Large intestine (tissue), 3 donors: ENCODE measurements at regions not wholly inside any gene's neighbourhood (a gene's known extent, or its start where the extent isn't known, plus 50 kb on each side); places are given as distances from the start of the nearest gene placed in this dataset.

Experiments used
- DNase-seq, 2 donors: peaks; one replicate each; pipeline versions ENCODE4 v3.0.0 to v3.0.0-alpha.2; 2013
- H3K27ac ChIP-seq: one replicate; pipeline ENCODE4 v1.5.1; 2013; ENCODE audit warnings: low read length
- H3K27me3 ChIP-seq: 2 replicates; pipeline ENCODE4 v1.6.1; 2013; ENCODE audit warnings: low read length; ENCODE audit not compliant: control insufficient read depth, insufficient read depth
- H3K36me3 ChIP-seq: 2 replicates; pipeline ENCODE4 v1.6.1; 2013; ENCODE audit warnings: low read length; ENCODE audit not compliant: control insufficient read depth, insufficient read depth
- H3K4me1 ChIP-seq: one replicate; pipeline ENCODE4 v1.6.1; 2013; ENCODE audit warnings: low read length; ENCODE audit not compliant: control insufficient read depth, insufficient read depth
- H3K4me3 ChIP-seq: one replicate; pipeline ENCODE4 v1.5.1; 2013; ENCODE audit warnings: low read length
- H3K9me3 ChIP-seq: one replicate; pipeline ENCODE4 v1.6.1; 2013; ENCODE audit warnings: mild to moderate bottlenecking, low read depth, low read length, moderate library complexity; ENCODE audit not compliant: control insufficient read depth
- WGBS: methylation state at CpG from one replicate; pipeline ENCODE4 v1.1.5; 2013; ENCODE audit warnings: low lambda C conversion rate; ENCODE audit not compliant: insufficient coverage; 5-methylcytosine and 5-hydroxymethylcytosine counted together

DNA sequence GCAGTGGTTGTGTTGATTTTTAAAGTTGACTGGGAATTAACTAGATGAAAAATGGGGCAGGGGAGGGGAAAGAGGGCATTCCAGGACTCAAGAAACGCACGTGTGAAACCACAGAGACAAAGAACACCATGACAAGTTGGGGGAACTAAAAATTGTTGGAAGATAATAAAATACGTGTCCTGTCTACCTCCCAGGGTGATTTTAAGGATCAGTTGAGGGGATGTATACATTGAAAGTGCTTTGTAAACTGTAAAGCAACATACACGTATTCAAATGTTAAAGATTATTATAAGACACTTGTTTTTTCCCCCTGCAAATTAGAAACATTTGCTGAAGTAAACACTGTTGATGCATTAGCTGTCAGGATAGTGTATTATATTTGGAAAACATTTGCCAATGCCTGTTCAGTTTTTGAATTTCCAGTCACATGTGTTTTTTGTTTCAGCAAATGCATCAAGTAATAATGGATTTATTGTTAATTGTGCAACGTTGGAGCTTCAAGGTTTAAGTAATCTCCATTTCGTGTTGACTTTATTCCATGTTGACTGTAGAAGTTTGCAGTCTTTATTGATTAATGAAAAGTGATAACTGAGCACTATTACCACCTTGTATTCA lies 412.7 kb downstream of the ACTL7B start:
- Histone ChIP-seq H3K36me3 (no peaks in the 10 kb centered on the region), H3K27ac (no peak overlapping the region), H3K4me1 (no peaks in the 10 kb centered on the region), H3K4me3 (no peak overlapping the region), H3K9me3 (no peaks in the 10 kb centered on the region), H3K27me3 (no peaks in the 10 kb centered on the region)
- 48% methylated on average over 5 of the region's 6 CpGs for WGBS
- DNase-seq, result no peak

DNA sequence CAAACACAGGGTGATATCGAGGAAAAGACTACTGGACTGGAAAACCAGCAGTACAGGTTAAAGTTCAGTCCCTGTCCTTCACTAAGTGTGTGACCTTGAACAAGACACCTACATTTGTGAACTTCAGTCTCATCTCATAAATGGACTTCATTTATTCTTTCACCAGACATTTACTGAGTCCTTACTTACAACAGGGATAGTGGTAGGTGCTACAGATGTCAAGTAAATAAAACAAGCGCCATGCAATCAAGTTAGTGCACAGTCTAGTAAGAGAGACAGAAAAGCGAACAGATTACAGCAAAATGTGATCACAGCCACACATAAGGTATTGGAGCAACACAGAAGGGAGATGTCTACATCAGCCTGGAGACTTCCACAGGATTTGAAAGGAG lies 413.2 kb downstream of the ACTL7B start:
- Histone ChIP-seq H3K9me3 (no peaks in the 10 kb centered on the region), H3K4me3 (no peak overlapping the region), H3K27me3 (no peaks in the 10 kb centered on the region), H3K36me3 (no peaks in the 10 kb centered on the region), H3K27ac (no peak overlapping the region), H3K4me1 (no peaks in the 10 kb centered on the region)
- 100% methylated on average over 2 of the region's 3 CpGs for WGBS
- DNase-seq, result no peak

GRCh38 chr9:108441726-108442125 lies 414.1 kb downstream of the ACTL7B start:
- Histone ChIP-seq H3K27ac (no peak overlapping the region), H3K9me3 (no peaks in the 10 kb centered on the region), H3K4me3 (no peak overlapping the region), H3K4me1 (no peaks in the 10 kb centered on the region), H3K36me3 (no peaks in the 10 kb centered on the region), H3K27me3 (no peaks in the 10 kb centered on the region)
- DNase-seq, result no peak

DNA sequence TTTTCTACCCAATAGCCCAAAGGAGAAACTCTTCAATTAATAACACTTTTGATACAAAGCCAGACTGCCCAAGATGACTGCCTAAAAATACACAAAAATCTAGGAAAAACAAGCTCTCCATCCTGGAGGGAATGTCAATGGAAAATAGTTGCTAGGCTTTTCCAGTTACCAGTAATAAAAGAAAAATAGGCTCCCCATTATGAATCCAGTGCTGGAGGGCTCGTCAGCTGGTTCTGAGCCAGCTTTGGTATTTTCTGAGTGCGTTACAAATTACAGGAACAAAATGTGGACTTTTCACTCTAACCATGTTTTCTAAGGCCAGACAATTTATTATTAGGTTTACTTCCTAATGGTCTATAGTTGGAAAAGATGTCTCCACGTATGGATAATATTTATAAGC lies 414.5 kb downstream of the ACTL7B start:
- Histone ChIP-seq H3K9me3 (no peaks in the 10 kb centered on the region), H3K36me3 (no peaks in the 10 kb centered on the region), H3K27ac (no peak overlapping the region), H3K4me1 (no peaks in the 10 kb centered on the region), H3K4me3 (no peak overlapping the region), H3K27me3 (no peaks in the 10 kb centered on the region)
- DNase-seq, result no peak
- WGBS, result 86% methylated on average over 1 of the region's 3 CpGs

DNA sequence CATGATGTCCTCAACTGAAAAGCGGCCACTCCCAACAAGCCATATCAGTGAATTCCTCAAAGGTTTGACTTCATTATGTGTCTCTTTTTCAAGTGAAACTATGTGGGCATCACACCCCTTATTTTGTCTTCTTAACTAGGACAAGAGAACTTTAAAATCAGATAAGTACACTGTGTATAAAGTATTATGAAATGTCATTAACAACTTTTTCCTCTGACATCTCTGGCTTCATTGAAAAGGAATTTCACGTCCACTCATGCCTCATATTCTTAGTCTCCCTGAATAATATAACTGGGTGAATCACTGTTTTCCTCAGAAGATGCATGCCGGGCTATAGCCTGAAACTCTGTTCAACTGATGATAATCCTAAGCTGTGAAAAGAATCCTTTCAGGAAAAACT lies 415.8 kb downstream of the ACTL7B start:
- Histone ChIP-seq H3K36me3 (no peaks in the 10 kb centered on the region), H3K9me3 (no peaks in the 10 kb centered on the region), H3K4me3 (no peak overlapping the region), H3K27ac (no peak overlapping the region), H3K27me3 (no peaks in the 10 kb centered on the region), H3K4me1 (no peaks in the 10 kb centered on the region)
- no peak for DNase-seq
- 100% methylated on average over 1 of the region's 3 CpGs for WGBS

GRCh38 chr9:108437656-108438055 lies 418.1 kb downstream of the ACTL7B start:
- H3K27me3 ChIP-seq, result no peaks in the 10 kb centered on the region
- H3K9me3 ChIP-seq, result no peaks in the 10 kb centered on the region
- no peaks in the 10 kb centered on the region for H3K36me3 ChIP-seq
- no peaks in the 10 kb centered on the region for H3K4me1 ChIP-seq
- no peak overlapping the region for H3K4me3 ChIP-seq
- no peak overlapping the region for H3K27ac ChIP-seq
- DNase-seq, result no peak
- no CpG with 5 or more reads among the region's 1 CpG for WGBS

GRCh38 chr9:108436448-108436847 lies 419.3 kb downstream of the ACTL7B start:
- WGBS, result 100% methylated on average over 2 of the region's 4 CpGs
- Histone ChIP-seq H3K4me1 (no peaks in the 10 kb centered on the region), H3K36me3 (no peaks in the 10 kb centered on the region), H3K4me3 (no peak overlapping the region), H3K9me3 (no peaks in the 10 kb centered on the region), H3K27me3 (no peaks in the 10 kb centered on the region), H3K27ac (no peak overlapping the region)
- DNase-seq, result no peak

DNA sequence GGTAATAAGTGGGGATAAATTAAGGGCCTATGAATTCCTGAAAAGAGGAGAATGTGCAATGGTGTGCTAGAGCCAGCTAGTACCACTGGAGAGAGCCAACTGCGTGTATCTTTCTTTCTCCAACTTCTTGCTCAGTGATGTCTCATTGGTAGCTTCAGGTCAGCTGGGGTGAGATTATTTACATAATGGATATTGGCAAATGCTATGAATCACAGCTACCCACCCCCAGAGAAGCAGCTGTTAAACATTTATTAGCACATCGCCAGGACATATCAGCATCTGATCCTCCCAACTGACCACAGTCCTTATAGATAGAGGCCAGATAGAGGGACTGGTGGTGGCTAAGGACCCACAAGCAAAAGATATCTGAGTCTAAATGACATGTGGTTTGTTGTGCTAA lies 421.3 kb downstream of the ACTL7B start:
- Histone ChIP-seq H3K27me3 (no peaks in the 10 kb centered on the region), H3K4me1 (no peaks in the 10 kb centered on the region), H3K4me3 (no peak overlapping the region), H3K36me3 (no peaks in the 10 kb centered on the region), H3K27ac (no peak overlapping the region), H3K9me3 (peaks cover 5% of the 10 kb centered on the region)
- no peak for DNase-seq
- no CpG with 5 or more reads among the region's 2 CpGs for WGBS

DNA sequence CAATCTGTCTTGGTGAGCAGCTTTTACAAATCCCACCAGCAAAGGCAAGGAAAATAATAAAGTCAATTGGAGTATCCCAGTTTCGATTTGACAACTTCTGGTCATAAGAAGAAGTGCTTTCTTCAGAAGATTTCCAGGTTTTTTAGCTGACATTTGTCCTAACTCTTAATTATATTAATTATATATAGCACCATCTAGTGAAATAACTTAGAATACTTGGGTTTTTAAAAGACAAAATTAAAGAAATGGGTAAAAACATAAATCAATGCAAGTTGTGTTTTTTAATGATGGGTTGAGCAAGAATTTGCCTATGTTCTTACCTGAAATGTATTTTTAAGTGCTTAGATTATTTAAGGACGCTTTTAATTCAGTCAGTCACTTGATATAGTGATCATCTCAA lies 421.8 kb downstream of the ACTL7B start:
- Histone ChIP-seq H3K4me1 (no peaks in the 10 kb centered on the region), H3K9me3 (peaks cover 5% of the 10 kb centered on the region), H3K27ac (no peak overlapping the region), H3K4me3 (no peak overlapping the region), H3K36me3 (no peaks in the 10 kb centered on the region), H3K27me3 (no peaks in the 10 kb centered on the region)
- WGBS, result no CpG with 5 or more reads among the region's 2 CpGs
- no peak for DNase-seq

DNA sequence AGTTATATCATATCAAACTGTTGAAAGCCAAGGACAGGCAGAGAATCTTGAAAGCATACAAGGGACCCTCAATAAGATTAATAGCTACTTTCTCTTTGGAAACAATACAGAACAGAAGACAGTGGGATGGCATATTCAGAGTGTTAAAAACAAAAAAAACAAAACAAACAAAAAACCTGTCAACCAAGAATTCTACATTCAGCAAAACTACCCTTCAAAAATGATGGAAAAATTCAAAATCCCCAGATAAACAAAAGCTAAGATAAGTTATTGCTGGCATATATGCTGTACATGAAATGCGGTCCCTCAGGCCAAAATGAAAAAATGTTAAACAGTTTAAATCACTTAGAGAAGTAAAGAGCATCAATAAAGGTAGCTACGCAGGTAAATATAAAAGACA lies 425.1 kb downstream of the ACTL7B start:
- H3K4me3 ChIP-seq, result no peak overlapping the region
- WGBS, result 100% methylated on average over 2 of the region's 2 CpGs

DNA sequence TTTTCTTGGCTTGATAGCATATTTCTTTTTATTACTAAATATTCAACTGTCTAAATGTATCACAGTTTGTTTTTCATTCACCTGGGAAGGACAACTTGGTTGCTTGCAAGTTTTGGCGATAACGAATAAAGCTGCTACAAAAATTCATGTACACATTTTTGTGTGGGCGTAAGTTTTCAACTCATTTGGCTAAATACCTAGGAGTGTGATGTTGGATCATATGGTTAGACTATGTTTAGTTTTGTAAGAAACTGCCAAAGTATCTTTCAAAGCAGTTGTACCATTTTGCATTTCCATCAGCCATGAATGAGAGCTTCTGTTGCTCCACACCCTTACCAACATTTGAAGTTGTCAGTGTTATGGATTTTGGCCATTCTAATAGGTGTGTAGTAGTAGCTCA lies 428.0 kb downstream of the ACTL7B start:
- Histone ChIP-seq H3K27me3 (no peaks in the 10 kb centered on the region), H3K9me3 (peaks cover 5% of the 10 kb centered on the region), H3K4me3 (no peak overlapping the region), H3K4me1 (no peaks in the 10 kb centered on the region), H3K36me3 (no peaks in the 10 kb centered on the region), H3K27ac (no peak overlapping the region)
- no CpG with 5 or more reads among the region's 3 CpGs for WGBS
- no peak for DNase-seq

More for the DNA sequence above, 425.1 kb downstream of the ACTL7B start:
- no peaks in the 10 kb centered on the region for H3K27me3 ChIP-seq
- no peaks in the 10 kb centered on the region for H3K36me3 ChIP-seq
- DNase-seq, result no peak
- peaks cover 5% of the 10 kb centered on the region for H3K9me3 ChIP-seq
- no peak overlapping the region for H3K27ac ChIP-seq
- H3K4me1 ChIP-seq, result no peaks in the 10 kb centered on the region
